ENCODE measurements at regions not wholly inside any gene's neighbourhood (a gene's known extent, or its start where the extent isn't known, plus 50 kb on each side); places are given as distances from the start of the nearest gene placed in this dataset.

- TF ChIP-seq STAT1 (IDR thresholded peaks at IDR 0.05; ENCODE audit: unreplicated experiment) = no peak
- no peak for TF ChIP-seq EZH2phosphoT487 (IDR thresholded peaks at IDR 0.05; ENCODE audit: unreplicated experiment)
- TF ChIP-seq EZH2 (IDR thresholded peaks at IDR 0.05; ENCODE audit: low read depth, unreplicated experiment) = no peak
- TF ChIP-seq POLR2AphosphoS5 (IDR thresholded peaks at IDR 0.05; ENCODE audit: low read depth) = no peak
- no peak for TF ChIP-seq REST (IDR thresholded peaks at IDR 0.05; ENCODE audit: unreplicated experiment)
These were observed 118.8 kb upstream of the EPB41L3 start (continued) for GRCh38 chr18:5662586-5663090.

GRCh38 chr18:5661179-5661578 lies 117.4 kb upstream of the EPB41L3 start:
- Histone ChIP-seq H3F3A (replicated peaks; ENCODE audit: low read depth) (no peaks in the 10 kb centered on the region), H2AFZ (no peak overlapping the region), H4K20me1 (replicated peaks; ENCODE audit: insufficient read depth) (no peaks in the 10 kb centered on the region), H3K36me3 (ENCODE audit: insufficient read depth) (no peaks in the 10 kb centered on the region), H3K79me2 (replicated peaks; ENCODE audit: insufficient read depth) (no peaks in the 10 kb centered on the region), H3K27me3 (ENCODE audit: insufficient read depth) (no peaks in the 10 kb centered on the region), H3K27ac (ENCODE audit: low read depth) (no peak overlapping the region), H3K4me1 (ENCODE audit: insufficient read depth) (no peaks in the 10 kb centered on the region), H3K4me3 (no peak overlapping the region), H3K9me2 (ENCODE audit: insufficient read depth) (0 out of 2 replicates have a peak, but pooled peaks cover 5% of the 10 kb centered on the region), H3K4me2 (no peak overlapping the region)
- Mint-ChIP-seq H3K4me1 (no peaks in the 10 kb centered on the region), H3K4me3 (no peak overlapping the region), H3K36me3 (ENCODE audit: low read depth) (no peaks in the 10 kb centered on the region), H3K27ac (no peak overlapping the region), H3K9me3 (no peaks in the 10 kb centered on the region), H3K27me3 (ENCODE audit: insufficient read depth, low read depth, poor library complexity) (no peaks in the 10 kb centered on the region)
- ATAC-seq (no peak), DNase-seq (ENCODE audit: low spot score) (no peak)
- TF ChIP-seq REST (IDR thresholded peaks at IDR 0.05; ENCODE audit: unreplicated experiment) (no peak), ETS1 (IDR thresholded peaks at IDR 0.05) (no peak), ZNF331 (CRISPR knock-in tag; IDR thresholded peaks at IDR 0.05; ENCODE audit: low read depth) (no peak), STAT1 (IDR thresholded peaks at IDR 0.05; ENCODE audit: unreplicated experiment) (no peak), CTCF (conservative IDR thresholded peaks at IDR 0.05; ENCODE audit: low read depth in 2 of 2) (no peak), NANOG (IDR thresholded peaks at IDR 0.05; ENCODE audit: borderline replicate concordance) (no peak), EZH2phosphoT487 (IDR thresholded peaks at IDR 0.05; ENCODE audit: unreplicated experiment) (no peak)
